Mesendoderm (in vitro differentiated cells): ENCODE measurements at regions not wholly inside any gene's neighbourhood (a gene's known extent, or its start where the extent isn't known, plus 50 kb on each side); places are given as distances from the start of the nearest gene placed in this dataset.

Experiments
- DNase-seq: peaks from one replicate; pipeline ENCODE4 v3.0.0; 2013
- H2AK5ac ChIP-seq: 2 replicates; pipeline ENCODE4 v1.6.1; 2013; ENCODE audit warnings: low read length, inconsistent platforms
- H2BK120ac ChIP-seq: 2 replicates; pipeline ENCODE4 v1.6.1; 2013; ENCODE audit warnings: low read depth, mild to moderate bottlenecking, low read length, moderate library complexity, mixed read lengths
- H2BK15ac ChIP-seq: replicated peaks from 2 replicates; pipeline ENCODE4 v1.6.1; 2013; ENCODE audit warnings: low read depth, mild to moderate bottlenecking, moderate library complexity
- H2BK5ac ChIP-seq: 2 replicates; pipeline ENCODE4 v1.6.1; 2013; ENCODE audit warnings: low read length, inconsistent platforms
- H3K18ac ChIP-seq: 2 replicates; pipeline ENCODE4 v1.6.1; 2013; ENCODE audit warnings: mild to moderate bottlenecking, low read length, mixed read lengths
- H3K23ac ChIP-seq: one replicate; pipeline ENCODE4 v1.6.1; 2013; ENCODE audit warnings: low read length
- H3K27ac ChIP-seq: 2 replicates; pipeline ENCODE4 v1.5.1; 2013; ENCODE audit warnings: low read depth, mild to moderate bottlenecking, inconsistent platforms, low read length, moderate library complexity
- H3K27me3 ChIP-seq: 2 replicates; pipeline ENCODE4 v1.6.1; 2013; ENCODE audit warnings: low read length, control low read depth, mild to moderate bottlenecking, inconsistent platforms; ENCODE audit not compliant: insufficient read depth, poor library complexity
- H3K36me3 ChIP-seq: 2 replicates; pipeline ENCODE4 v1.6.1; 2013; ENCODE audit warnings: low read length, inconsistent platforms; ENCODE audit not compliant: control insufficient read depth, insufficient read depth
- H3K4ac ChIP-seq: one replicate; pipeline ENCODE4 v1.6.1; 2013; ENCODE audit warnings: low read depth, mild to moderate bottlenecking, low read length, moderate library complexity
- H3K4me1 ChIP-seq: 2 replicates; pipeline ENCODE4 v1.6.1; 2013; ENCODE audit warnings: low read depth, low read length, inconsistent platforms; ENCODE audit not compliant: control insufficient read depth
- H3K4me2 ChIP-seq: 2 replicates; pipeline ENCODE4 v1.6.1; 2013; ENCODE audit warnings: low read length
- H3K4me3 ChIP-seq: 2 replicates; pipeline ENCODE4 v1.5.1; 2013; ENCODE audit warnings: mild to moderate bottlenecking, low read length
- H3K56ac ChIP-seq: one replicate; pipeline ENCODE4 v1.6.1; 2013; ENCODE audit warnings: low read length
- H3K79me1 ChIP-seq: 2 replicates; pipeline ENCODE4 v1.6.1; 2013; ENCODE audit warnings: low read length, inconsistent platforms
- H3K79me2 ChIP-seq: 2 replicates; pipeline ENCODE4 v1.6.1; 2013; ENCODE audit warnings: mild to moderate bottlenecking, low read length; ENCODE audit not compliant: control insufficient read depth, insufficient read depth
- H3K9ac ChIP-seq: 2 replicates; pipeline ENCODE4 v1.6.1; 2013; ENCODE audit warnings: low read length, inconsistent platforms
- H4K5ac ChIP-seq: one replicate; pipeline ENCODE4 v1.6.1; 2013; ENCODE audit warnings: low read length
- H4K8ac ChIP-seq: one replicate; pipeline ENCODE4 v1.6.1; 2013; ENCODE audit warnings: low read depth, mild to moderate bottlenecking, control low read depth, low read length, moderate library complexity
- WGBS: extraction: QIAGEN DNeasy Blood & Tissue Kit; methylation state at CpG from one replicate; pipeline ENCODE4 v1.1.7; 2013; ENCODE audit warnings: low lambda C conversion rate, missing lambda C conversion rate; ENCODE audit not compliant: insufficient coverage; ENCODE audit errors: extremely low coverage; 5-methylcytosine and 5-hydroxymethylcytosine counted together

DNA sequence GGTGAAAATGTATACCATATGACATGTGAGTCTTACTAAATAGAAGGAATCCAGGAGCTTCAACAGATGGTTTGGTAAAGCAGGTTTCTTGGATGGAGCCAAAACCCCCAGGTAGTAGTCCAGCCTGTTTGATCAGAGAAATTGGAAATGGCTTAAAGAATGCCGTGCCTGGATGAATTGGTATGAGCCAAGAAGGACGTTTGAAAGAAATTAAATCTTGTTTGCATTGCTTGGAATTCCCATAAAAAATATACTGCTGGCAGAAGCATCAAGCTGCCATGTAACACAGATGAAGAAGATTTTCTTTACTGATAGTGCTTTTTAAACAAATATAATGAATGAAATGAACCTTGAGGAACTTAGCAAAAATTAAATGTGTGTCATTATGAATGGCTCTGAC lies 176.3 kb downstream of the NPR3 start:
- no peak overlapping the region for H2AK5ac ChIP-seq
- no peak overlapping the region for H4K5ac ChIP-seq
- no peak overlapping the region for H2BK5ac ChIP-seq
- H3K79me2 ChIP-seq: no peaks in the 10 kb centered on the region
- H3K27me3 ChIP-seq: no peaks in the 10 kb centered on the region
- H3K79me1 ChIP-seq: no peaks in the 10 kb centered on the region
- no peak overlapping the region for H3K18ac ChIP-seq
- no peak overlapping the region for H4K8ac ChIP-seq
- no peak overlapping the region for H3K9ac ChIP-seq
- H3K4me3 ChIP-seq: no peak overlapping the region
- no peak overlapping the region for H2BK120ac ChIP-seq
- H3K56ac ChIP-seq: no peak overlapping the region
- H3K4me2 ChIP-seq: no peak overlapping the region
- DNase-seq: no peak
- H2BK15ac ChIP-seq: no peak overlapping the region
- H3K36me3 ChIP-seq: no peaks in the 10 kb centered on the region
- no CpG with 5 or more reads among the region's 2 CpGs for WGBS
- no peaks in the 10 kb centered on the region for H3K4me1 ChIP-seq
- H3K4ac ChIP-seq: no peak overlapping the region
- no peak overlapping the region for H3K27ac ChIP-seq
- no peak overlapping the region for H3K23ac ChIP-seq

DNA sequence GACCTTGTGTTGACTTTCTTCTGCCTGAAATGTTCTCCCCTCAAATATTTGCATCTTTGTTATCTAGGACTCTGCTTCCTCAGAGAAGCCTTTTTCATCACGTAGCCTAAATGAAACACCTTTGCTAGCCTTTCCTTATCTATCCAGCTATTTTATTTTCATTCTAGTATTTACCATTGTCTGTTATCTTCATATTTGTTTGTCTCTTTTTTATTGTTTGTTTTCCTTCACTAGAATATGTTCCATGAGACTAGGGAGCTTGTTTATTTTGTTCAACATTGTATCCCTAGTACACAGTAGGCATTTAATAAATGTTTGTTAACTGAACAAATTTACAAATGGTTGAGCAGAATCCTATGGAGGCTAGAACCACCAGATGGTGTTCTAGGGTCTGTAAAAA lies 178.0 kb downstream of the NPR3 start:
- Histone ChIP-seq H3K4me2 (no peak overlapping the region), H3K79me1 (no peaks in the 10 kb centered on the region), H4K5ac (no peak overlapping the region), H2BK5ac (no peak overlapping the region), H3K4me3 (no peak overlapping the region), H3K4ac (no peak overlapping the region), H3K4me1 (no peaks in the 10 kb centered on the region), H3K9ac (no peak overlapping the region), H3K56ac (no peak overlapping the region), H2AK5ac (no peak overlapping the region), H4K8ac (no peak overlapping the region), H2BK120ac (no peak overlapping the region), H3K18ac (no peak overlapping the region), H3K27me3 (no peaks in the 10 kb centered on the region), H2BK15ac (no peak overlapping the region), H3K23ac (no peak overlapping the region), H3K79me2 (no peaks in the 10 kb centered on the region), H3K36me3 (no peaks in the 10 kb centered on the region), H3K27ac (no peak overlapping the region)
- DNase-seq: no peak
- WGBS: no CpG with 5 or more reads among the region's 1 CpG

DNA sequence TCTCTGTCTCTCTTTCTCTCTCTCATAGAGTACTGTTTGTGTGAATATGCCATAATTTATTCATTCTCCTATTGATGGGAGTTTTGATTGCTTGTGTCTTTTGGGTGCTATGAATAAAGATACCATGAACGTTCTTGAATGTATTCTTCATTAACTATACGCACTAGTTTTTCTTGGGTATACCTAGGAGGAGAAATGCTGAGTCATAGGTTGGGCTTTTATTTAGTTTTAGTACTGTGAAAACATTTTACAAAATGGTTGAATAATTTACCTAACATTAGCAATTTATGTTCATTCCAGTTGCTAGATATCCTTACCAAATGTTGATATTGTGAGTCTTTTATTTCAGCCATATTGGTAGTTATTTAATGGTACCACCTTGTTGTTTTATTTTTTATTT lies 192.5 kb downstream of the NPR3 start:
- no peaks in the 10 kb centered on the region for H3K79me1 ChIP-seq
- no peak overlapping the region for H3K4ac ChIP-seq
- H2BK15ac ChIP-seq: no peak overlapping the region
- H3K27me3 ChIP-seq: no peaks in the 10 kb centered on the region
- H2BK5ac ChIP-seq: no peak overlapping the region
- no peak overlapping the region for H2BK120ac ChIP-seq
- H3K27ac ChIP-seq: no peak overlapping the region
- DNase-seq: no peak
- no peaks in the 10 kb centered on the region for H3K79me2 ChIP-seq
- H3K36me3 ChIP-seq: no peaks in the 10 kb centered on the region
- no peak overlapping the region for H4K5ac ChIP-seq
- no peak overlapping the region for H3K23ac ChIP-seq
- no peak overlapping the region for H3K4me2 ChIP-seq
- H4K8ac ChIP-seq: no peak overlapping the region
- no CpG with 5 or more reads among the region's 2 CpGs for WGBS
- H3K4me1 ChIP-seq: no peaks in the 10 kb centered on the region
- H2AK5ac ChIP-seq: no peak overlapping the region
- no peak overlapping the region for H3K56ac ChIP-seq
- no peak overlapping the region for H3K9ac ChIP-seq
- no peak overlapping the region for H3K4me3 ChIP-seq
- H3K18ac ChIP-seq: no peak overlapping the region

DNA sequence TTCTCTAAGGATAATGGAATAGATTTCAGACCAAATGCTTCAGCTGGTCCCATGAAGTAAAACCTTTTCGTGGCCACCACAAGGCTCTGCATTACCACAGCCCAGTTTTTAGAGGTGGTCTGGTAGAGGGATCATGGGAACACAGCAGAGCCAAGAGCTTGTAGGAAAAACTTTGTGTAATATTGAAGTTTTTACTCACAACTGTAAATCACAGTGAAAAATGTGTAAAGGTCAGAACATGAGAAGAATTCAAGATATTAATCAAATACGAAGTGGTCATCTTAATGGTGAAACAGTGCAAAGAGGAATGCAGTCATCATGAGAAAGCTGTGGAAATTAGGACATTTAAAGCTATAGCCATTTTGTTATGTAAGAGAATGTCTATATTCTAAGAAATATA lies 197.5 kb downstream of the NPR3 start:
- Histone ChIP-seq H3K9ac (no peak overlapping the region), H3K4me2 (no peak overlapping the region), H3K27me3 (no peaks in the 10 kb centered on the region), H3K23ac (no peak overlapping the region), H2BK5ac (no peak overlapping the region), H3K4me3 (no peak overlapping the region), H3K27ac (no peak overlapping the region), H3K36me3 (no peaks in the 10 kb centered on the region), H3K56ac (no peak overlapping the region), H3K4me1 (no peaks in the 10 kb centered on the region), H3K79me2 (no peaks in the 10 kb centered on the region), H3K18ac (no peak overlapping the region), H3K4ac (no peak overlapping the region), H4K5ac (no peak overlapping the region), H2BK15ac (no peak overlapping the region), H2BK120ac (no peak overlapping the region), H4K8ac (no peak overlapping the region), H3K79me1 (no peaks in the 10 kb centered on the region), H2AK5ac (no peak overlapping the region)
- WGBS: no CpG with 5 or more reads among the region's 2 CpGs
- no peak for DNase-seq

DNA sequence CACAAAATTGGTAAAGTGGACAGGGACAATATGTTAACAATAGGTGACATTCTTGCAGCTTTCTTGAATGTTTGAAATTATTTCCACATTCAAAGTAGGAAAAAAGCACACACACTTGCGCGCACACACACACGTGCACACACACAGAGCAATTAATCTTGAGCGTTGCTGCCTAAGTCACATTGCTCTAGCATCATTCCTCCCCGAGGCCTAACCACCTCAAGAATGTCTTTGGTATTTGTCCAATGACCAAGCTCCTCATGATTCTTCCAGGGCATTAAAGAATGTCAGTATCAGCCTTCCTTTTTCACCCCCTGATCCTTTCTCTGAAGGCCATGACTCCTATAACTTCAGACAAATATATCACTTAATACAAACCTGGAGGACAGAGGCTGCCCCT lies 198.1 kb downstream of the NPR3 start:
- WGBS: no CpG with 5 or more reads among the region's 5 CpGs
- Histone ChIP-seq H3K79me1 (no peaks in the 10 kb centered on the region), H3K23ac (no peak overlapping the region), H3K4me2 (no peak overlapping the region), H3K56ac (no peak overlapping the region), H4K5ac (no peak overlapping the region), H3K18ac (no peak overlapping the region), H3K4me1 (no peaks in the 10 kb centered on the region), H2BK15ac (no peak overlapping the region), H3K4ac (no peak overlapping the region), H2BK5ac (no peak overlapping the region), H2BK120ac (no peak overlapping the region), H3K79me2 (no peaks in the 10 kb centered on the region), H3K4me3 (no peak overlapping the region), H3K36me3 (no peaks in the 10 kb centered on the region), H3K27ac (no peak overlapping the region), H3K27me3 (no peaks in the 10 kb centered on the region), H3K9ac (no peak overlapping the region), H4K8ac (no peak overlapping the region), H2AK5ac (no peak overlapping the region)
- DNase-seq: no peak

DNA sequence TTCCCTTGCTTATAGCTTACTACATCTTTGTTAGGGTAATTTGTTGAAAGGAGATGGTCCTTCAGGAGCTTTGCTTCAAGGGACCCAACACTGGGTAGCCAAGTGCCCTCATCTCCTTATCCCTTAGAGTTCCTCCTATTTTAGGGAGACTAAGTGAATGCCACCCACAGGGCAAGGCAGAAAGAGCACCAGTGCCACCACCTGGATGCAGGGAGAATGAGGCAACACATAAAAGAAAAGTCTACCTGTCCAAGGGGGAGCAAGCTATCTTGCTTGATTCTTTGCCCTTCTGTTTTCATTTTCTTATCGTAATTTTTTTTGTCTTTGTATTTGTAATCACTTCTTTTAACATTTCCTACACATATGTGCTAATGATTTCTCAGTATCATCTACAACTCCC lies 205.5 kb downstream of the NPR3 start:
- H3K4ac ChIP-seq: no peak overlapping the region
- no peak overlapping the region for H3K56ac ChIP-seq
- no peak overlapping the region for H2BK15ac ChIP-seq
- H3K9ac ChIP-seq: no peak overlapping the region
- no peak overlapping the region for H2AK5ac ChIP-seq
- no CpG with 5 or more reads among the region's 1 CpG for WGBS
- no peak overlapping the region for H3K18ac ChIP-seq
- H4K8ac ChIP-seq: no peak overlapping the region
- no peaks in the 10 kb centered on the region for H3K79me1 ChIP-seq
- H3K4me3 ChIP-seq: no peak overlapping the region
- H4K5ac ChIP-seq: no peak overlapping the region
- no peak overlapping the region for H3K27ac ChIP-seq
- no peak overlapping the region for H2BK120ac ChIP-seq
- H3K36me3 ChIP-seq: no peaks in the 10 kb centered on the region
- no peaks in the 10 kb centered on the region for H3K27me3 ChIP-seq
- no peaks in the 10 kb centered on the region for H3K4me1 ChIP-seq
- H2BK5ac ChIP-seq: no peak overlapping the region
- H3K4me2 ChIP-seq: no peak overlapping the region
- no peak overlapping the region for H3K23ac ChIP-seq
- DNase-seq: peak; percentile 67
- H3K79me2 ChIP-seq: no peaks in the 10 kb centered on the region
